ENCODE measurements at regions not wholly inside any gene's neighbourhood (a gene's known extent, or its start where the extent isn't known, plus 50 kb on each side); places are given as distances from the start of the nearest gene placed in this dataset.

DNA sequence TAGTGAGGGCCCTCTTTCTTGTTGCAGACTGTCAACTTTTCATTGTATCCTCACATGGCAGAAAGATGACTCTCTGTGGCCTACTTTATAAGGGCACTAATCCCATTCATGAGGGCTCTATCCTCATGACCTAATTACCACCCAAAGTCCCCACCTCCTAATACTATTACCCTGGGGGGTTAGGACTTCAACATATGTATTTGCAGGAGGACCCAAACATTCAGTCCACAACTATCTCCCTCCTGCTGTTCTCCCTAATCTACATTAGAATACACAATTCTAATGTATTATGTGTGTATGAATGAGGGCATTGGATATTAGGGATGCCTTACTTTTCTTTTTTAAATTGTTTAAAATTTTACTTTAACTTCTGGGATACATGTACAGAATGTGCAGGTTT lies 246.0 kb upstream of the TANK start:
- TF ChIP-seq ZNF274 (IDR thresholded peaks at IDR 0.05; ENCODE audit: low read depth, low read length) (no peak), YY1 (IDR thresholded peaks at IDR 0.05; ENCODE audit: insufficient read depth, insufficient read length) (no peak), SUZ12 (IDR thresholded peaks at IDR 0.05; ENCODE audit: extremely low read depth, insufficient read depth, insufficient read length) (no peak)
